HG03575 (cell line): ENCODE measurements at regions not wholly inside any gene's neighbourhood (a gene's known extent, or its start where the extent isn't known, plus 50 kb on each side); places are given as distances from the start of the nearest gene placed in this dataset.
"Not testable (repeated sequence)": the region's sequence is repeated elsewhere in the genome, so short reads cannot be mapped to it uniquely, and the experiment has no call there.

Experiments
- ATAC-seq: cut with Tn5 transposase; IDR thresholded peaks from one replicate; pipeline ENCODE4 v1.9.1; 2021; ENCODE audit not compliant: unreplicated experiment, insufficient number of reproducible peaks, low FRiP score; ENCODE audit errors: extremely low read depth

GRCh38 chr3:153740109-153740508, 381.1 kb upstream of the ARHGEF26 start:
- ATAC-seq = no peak

- no peak for ATAC-seq
These were observed 376.3 kb upstream of the ARHGEF26 start for GRCh38 chr3:153744889-153745288.

GRCh38 chr3:153746211-153746610, 375.0 kb upstream of the ARHGEF26 start:
- no peak for ATAC-seq

GRCh38 chr3:153749070-153749610, 372.1 kb upstream of the ARHGEF26 start:
- no peak for ATAC-seq

GRCh38 chr3:153752405-153753027, 368.7 kb upstream of the ARHGEF26 start:
- no peak for ATAC-seq

- no peak for ATAC-seq
These were observed 368.2 kb upstream of the ARHGEF26 start for GRCh38 chr3:153753035-153753434.

- no peak for ATAC-seq
These were observed 364.4 kb upstream of the ARHGEF26 start for GRCh38 chr3:153756816-153757215.

GRCh38 chr3:153757839-153758238, 363.4 kb upstream of the ARHGEF26 start:
- no peak for ATAC-seq

- no peak for ATAC-seq
These were observed 360.2 kb upstream of the ARHGEF26 start for GRCh38 chr3:153760948-153761347.

- no peak for ATAC-seq
These were observed 358.6 kb upstream of the ARHGEF26 start for GRCh38 chr3:153762411-153763235.

GRCh38 chr3:153767601-153768560, 353.3 kb upstream of the ARHGEF26 start:
- ATAC-seq = no peak

- ATAC-seq = peak; percentile 93
These were observed 352.4 kb upstream of the ARHGEF26 start for GRCh38 chr3:153768561-153769469.

- no peak for ATAC-seq
These were observed 338.1 kb upstream of the ARHGEF26 start for GRCh38 chr3:153783106-153783505.

- ATAC-seq = no peak
These were observed 337.3 kb upstream of the ARHGEF26 start for GRCh38 chr3:153783741-153784480.

- no peak for ATAC-seq
These were observed 335.3 kb upstream of the ARHGEF26 start for GRCh38 chr3:153785901-153786300.

GRCh38 chr3:153789380-153789779, 331.8 kb upstream of the ARHGEF26 start:
- ATAC-seq = no peak

- not testable (repeated sequence) for ATAC-seq
These were observed 324.1 kb upstream of the ARHGEF26 start for GRCh38 chr3:153797056-153797455.

GRCh38 chr3:153809097-153809496, 312.1 kb upstream of the ARHGEF26 start:
- ATAC-seq = no peak
